ENCODE measurements at regions not wholly inside any gene's neighbourhood (a gene's known extent, or its start where the extent isn't known, plus 50 kb on each side); places are given as distances from the start of the nearest gene placed in this dataset.

DNA sequence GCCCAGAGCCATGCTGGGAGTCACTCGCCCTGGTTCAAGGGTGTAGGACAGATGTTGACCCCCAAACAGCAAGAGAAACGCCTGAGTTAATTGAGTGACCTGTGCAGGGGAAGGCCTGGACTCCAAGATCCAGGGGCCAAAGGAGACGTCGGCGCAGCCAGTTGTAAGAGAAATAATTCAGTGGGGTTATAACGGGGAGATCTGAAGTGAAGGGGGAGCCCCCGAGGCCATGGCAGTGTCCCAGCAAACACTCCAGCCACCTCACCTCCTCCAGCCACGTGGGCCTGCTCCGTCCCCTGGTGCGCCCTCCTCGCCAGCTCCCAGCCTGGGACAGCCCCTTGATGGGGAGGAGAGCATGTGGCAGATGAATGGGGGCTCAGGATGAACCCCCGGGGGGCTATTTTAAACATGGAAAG lies 130.7 kb upstream of the GPC1 start (continued):
- TF ChIP-seq, protein P1, sequence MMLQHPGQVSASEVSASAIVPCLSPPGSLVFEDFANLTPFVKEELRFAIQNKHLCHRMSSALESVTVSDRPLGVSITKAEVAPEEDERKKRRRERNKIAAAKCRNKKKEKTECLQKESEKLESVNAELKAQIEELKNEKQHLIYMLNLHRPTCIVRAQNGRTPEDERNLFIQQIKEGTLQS (IDR thresholded peaks at IDR 0.05; ENCODE audit: insufficient read depth, low read depth, low read length): no peak
- no peak for TF ChIP-seq ASH2L (IDR thresholded peaks at IDR 0.05; ENCODE audit: low read length)
- TF ChIP-seq, protein P2, sequence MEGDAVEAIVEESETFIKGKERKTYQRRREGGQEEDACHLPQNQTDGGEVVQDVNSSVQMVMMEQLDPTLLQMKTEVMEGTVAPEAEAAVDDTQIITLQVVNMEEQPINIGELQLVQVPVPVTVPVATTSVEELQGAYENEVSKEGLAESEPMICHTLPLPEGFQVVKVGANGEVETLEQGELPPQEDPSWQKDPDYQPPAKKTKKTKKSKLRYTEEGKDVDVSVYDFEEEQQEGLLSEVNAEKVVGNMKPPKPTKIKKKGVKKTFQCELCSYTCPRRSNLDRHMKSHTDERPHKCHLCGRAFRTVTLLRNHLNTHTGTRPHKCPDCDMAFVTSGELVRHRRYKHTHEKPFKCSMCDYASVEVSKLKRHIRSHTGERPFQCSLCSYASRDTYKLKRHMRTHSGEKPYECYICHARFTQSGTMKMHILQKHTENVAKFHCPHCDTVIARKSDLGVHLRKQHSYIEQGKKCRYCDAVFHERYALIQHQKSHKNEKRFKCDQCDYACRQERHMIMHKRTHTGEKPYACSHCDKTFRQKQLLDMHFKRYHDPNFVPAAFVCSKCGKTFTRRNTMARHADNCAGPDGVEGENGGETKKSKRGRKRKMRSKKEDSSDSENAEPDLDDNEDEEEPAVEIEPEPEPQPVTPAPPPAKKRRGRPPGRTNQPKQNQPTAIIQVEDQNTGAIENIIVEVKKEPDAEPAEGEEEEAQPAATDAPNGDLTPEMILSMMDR (IDR thresholded peaks at IDR 0.05; ENCODE audit: control extremely low read depth in 1 of 3, insufficient read depth in 1 of 3, low read depth in 1 of 3, low read length in 3 of 3): no peak
- TF ChIP-seq JUN (IDR thresholded peaks at IDR 0.05; ENCODE audit: low read depth, low read length): no peak
- TF ChIP-seq RXRA (IDR thresholded peaks at IDR 0.05; ENCODE audit: insufficient read depth, low read depth, low read length): no peak
- no peak for TF ChIP-seq FOSL1 (IDR thresholded peaks at IDR 0.05; ENCODE audit: insufficient read depth, low read depth, low read length)

Measured in H1 (cell line).